Activated CD8-positive, alpha-beta memory T cell treated with anti-CD3 and anti-CD28 coated beads for 36 hours (primary cell): ENCODE measurements at regions not wholly inside any gene's neighbourhood (a gene's known extent, or its start where the extent isn't known, plus 50 kb on each side); places are given as distances from the start of the nearest gene placed in this dataset.

Experiments
- CTCF ChIA-PET: fragments of 350-600 bp; sonication (Branson Sonifier 250); formaldehyde crosslinking; loops from one replicate; lab custom pipeline; 2021; ENCODE audit warnings: antibody characterized with exemption; lab: Charles Lee
- POLR2A ChIA-PET: fragments of 350-600 bp; sonication (Branson Sonifier 250); formaldehyde crosslinking; loops from one replicate; lab custom pipeline; 2021; ENCODE audit warnings: antibody characterized with exemption; lab: Charles Lee

- ChIA-PET POLR2A (no interaction called here), CTCF (no interaction called here)
Observed at GRCh38 chr6:144712541-144712940, 427.4 kb downstream of the UTRN start.

GRCh38 chr6:144714021-144714712 is 429.0 kb downstream of the UTRN start:
- CTCF ChIA-PET: no interaction called here
- POLR2A ChIA-PET: no interaction called here

- POLR2A ChIA-PET: no interaction called here
- CTCF ChIA-PET: interaction anchor here (0.7 kb wide), 1 partner anchor 105 kb away, joined by 3 read pairs; no protein-coding TSS in a partner anchor
Observed at GRCh38 chr6:144715344-144715743, 430.2 kb downstream of the UTRN start.

GRCh38 chr6:144718431-144718830 is 433.3 kb downstream of the UTRN start:
- ChIA-PET POLR2A (no interaction called here), CTCF (no interaction called here)

- CTCF ChIA-PET: no interaction called here
- POLR2A ChIA-PET: no interaction called here
Observed at GRCh38 chr6:144721232-144721631, 436.1 kb downstream of the UTRN start.

GRCh38 chr6:144722154-144722737 is 437.1 kb downstream of the UTRN start:
- POLR2A ChIA-PET: interaction anchor here (0.6 kb wide), 1 partner anchor 21 kb away, joined by 3 read pairs; no protein-coding TSS in a partner anchor
- CTCF ChIA-PET: no interaction called here

- ChIA-PET CTCF (no interaction called here), POLR2A (interaction anchor here (0.6 kb wide), 1 partner anchor 21 kb away, joined by 3 read pairs; no protein-coding TSS in a partner anchor)
Observed at GRCh38 chr6:144722925-144723324, 437.8 kb downstream of the UTRN start.

GRCh38 chr6:144723431-144723830 is 438.3 kb downstream of the UTRN start:
- ChIA-PET CTCF (no interaction called here), POLR2A (no interaction called here)

- ChIA-PET CTCF (no interaction called here), POLR2A (no interaction called here)
Observed at GRCh38 chr6:144724818-144725217, 439.7 kb downstream of the UTRN start.

- POLR2A ChIA-PET: no interaction called here
Observed at GRCh38 chr6:144725736-144726522, 440.8 kb downstream of the UTRN start.

GRCh38 chr6:144728804-144729203 is 443.7 kb downstream of the UTRN start:
- CTCF ChIA-PET: interaction anchor here (0.7 kb wide), 1 partner anchor 380 kb away, joined by 3 read pairs; no protein-coding TSS in a partner anchor
- POLR2A ChIA-PET: no interaction called here

More at GRCh38 chr6:144725736-144726522, 440.8 kb downstream of the UTRN start:
- CTCF ChIA-PET: no interaction called here

GRCh38 chr6:144729502-144729901 is 444.4 kb downstream of the UTRN start:
- ChIA-PET CTCF (no interaction called here), POLR2A (no interaction called here)

- ChIA-PET CTCF (no interaction called here), POLR2A (no interaction called here)
Observed at GRCh38 chr6:144730088-144730645, 445.0 kb downstream of the UTRN start.

- CTCF ChIA-PET: no interaction called here
- POLR2A ChIA-PET: no interaction called here
Observed at GRCh38 chr6:144731229-144731628, 446.1 kb downstream of the UTRN start.

- CTCF ChIA-PET: interaction anchor here (0.5 kb wide), 1 partner anchor 73 kb away, joined by 4 read pairs; no protein-coding TSS in a partner anchor
- POLR2A ChIA-PET: no interaction called here
Observed at GRCh38 chr6:144736763-144737162, 451.6 kb downstream of the UTRN start.

GRCh38 chr6:144737998-144738397 is 452.9 kb downstream of the UTRN start:
- ChIA-PET POLR2A (no interaction called here), CTCF (no interaction called here)

- ChIA-PET POLR2A (no interaction called here), CTCF (no interaction called here)
Observed at GRCh38 chr6:144739873-144740272, 454.7 kb downstream of the UTRN start.

- ChIA-PET POLR2A (no interaction called here), CTCF (no interaction called here)
Observed at GRCh38 chr6:144741659-144742058, 456.5 kb downstream of the UTRN start.

GRCh38 chr6:144742779-144743178 is 457.6 kb downstream of the UTRN start:
- ChIA-PET POLR2A (no interaction called here), CTCF (no interaction called here)

GRCh38 chr6:144744720-144745119 is 459.6 kb downstream of the UTRN start:
- ChIA-PET POLR2A (no interaction called here), CTCF (no interaction called here)
